ENCODE measurements at regions not wholly inside any gene's neighbourhood (a gene's known extent, or its start where the extent isn't known, plus 50 kb on each side); places are given as distances from the start of the nearest gene placed in this dataset.

DNA sequence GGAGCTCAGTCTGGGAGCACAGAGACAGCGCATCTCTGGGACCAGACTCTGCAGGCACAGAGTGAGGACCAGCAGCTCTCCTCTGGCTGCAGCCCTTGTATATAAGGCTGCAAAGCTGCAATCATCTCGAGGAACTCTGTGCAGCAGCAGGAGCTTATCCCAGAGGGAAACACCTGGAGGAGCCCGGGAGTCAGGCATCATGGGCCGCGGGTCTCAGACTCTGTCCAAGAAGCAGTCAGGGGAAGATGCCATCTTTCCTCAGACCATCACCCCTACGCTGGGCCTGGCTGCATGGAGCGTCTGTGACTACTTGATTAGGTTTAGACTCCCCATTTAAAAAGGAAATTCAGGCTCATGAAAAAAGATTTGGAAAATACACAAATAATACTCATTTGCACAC lies 122.0 kb downstream of the IRF8 start:
- Histone ChIP-seq H3K4me1 (ENCODE audit: control insufficient read depth, extremely low read depth, insufficient read depth, low read length) (no peaks in the 10 kb centered on the region), H2AFZ (ENCODE audit: control insufficient read depth, low read length) (no peak overlapping the region), H4K20me1 (ENCODE audit: control insufficient read depth, extremely low read depth, insufficient read depth, low read length) (no peaks in the 10 kb centered on the region), H3K27ac (ENCODE audit: control insufficient read depth, insufficient read depth, low read length) (no peak overlapping the region), H3K4me3 (ENCODE audit: control insufficient read depth in 2 of 3, extremely low read depth in 1 of 3, insufficient read depth in 2 of 3, low read depth in 1 of 3, low read length in 3 of 3) (no peak overlapping the region), H3K4me2 (ENCODE audit: control insufficient read depth, extremely low read depth, insufficient read depth, low read depth, low read length) (no peak overlapping the region), H3K9me1 (ENCODE audit: control insufficient read depth, extremely low read depth, insufficient read depth, low read length) (no peaks in the 10 kb centered on the region), H3K9me3 (ENCODE audit: control insufficient read depth, low read depth, low read length) (peaks cover 11% of the 10 kb centered on the region), H3K36me3 (ENCODE audit: control insufficient read depth in 2 of 2, extremely low read depth in 1 of 2, insufficient read depth in 2 of 2, low read length in 2 of 2) (no peaks in the 10 kb centered on the region), H3K79me2 (ENCODE audit: control insufficient read depth, insufficient read depth, low read length) (no peaks in the 10 kb centered on the region), H3K9ac (ENCODE audit: control insufficient read depth, extremely low read depth, insufficient read depth, low read length) (no peak overlapping the region), H3K27me3 (ENCODE audit: control insufficient read depth, extremely low read depth, insufficient read depth, low read length) (no peaks in the 10 kb centered on the region)
- DNase-seq (ENCODE audit: low read depth, low spot score) (no peak), FAIRE-seq (no peak)
- TF ChIP-seq, protein P1, sequence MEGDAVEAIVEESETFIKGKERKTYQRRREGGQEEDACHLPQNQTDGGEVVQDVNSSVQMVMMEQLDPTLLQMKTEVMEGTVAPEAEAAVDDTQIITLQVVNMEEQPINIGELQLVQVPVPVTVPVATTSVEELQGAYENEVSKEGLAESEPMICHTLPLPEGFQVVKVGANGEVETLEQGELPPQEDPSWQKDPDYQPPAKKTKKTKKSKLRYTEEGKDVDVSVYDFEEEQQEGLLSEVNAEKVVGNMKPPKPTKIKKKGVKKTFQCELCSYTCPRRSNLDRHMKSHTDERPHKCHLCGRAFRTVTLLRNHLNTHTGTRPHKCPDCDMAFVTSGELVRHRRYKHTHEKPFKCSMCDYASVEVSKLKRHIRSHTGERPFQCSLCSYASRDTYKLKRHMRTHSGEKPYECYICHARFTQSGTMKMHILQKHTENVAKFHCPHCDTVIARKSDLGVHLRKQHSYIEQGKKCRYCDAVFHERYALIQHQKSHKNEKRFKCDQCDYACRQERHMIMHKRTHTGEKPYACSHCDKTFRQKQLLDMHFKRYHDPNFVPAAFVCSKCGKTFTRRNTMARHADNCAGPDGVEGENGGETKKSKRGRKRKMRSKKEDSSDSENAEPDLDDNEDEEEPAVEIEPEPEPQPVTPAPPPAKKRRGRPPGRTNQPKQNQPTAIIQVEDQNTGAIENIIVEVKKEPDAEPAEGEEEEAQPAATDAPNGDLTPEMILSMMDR (optimal IDR thresholded peaks at IDR 0.05 in 1 of 3, IDR thresholded peaks at IDR 0.05 in 1 of 3, conservative IDR thresholded peaks at IDR 0.05 in 1 of 3; ENCODE audit: extremely low read depth in 1 of 3, insufficient read depth in 2 of 3, low read length in 3 of 3), result no peak
- no peak for TF ChIP-seq EZH2 (IDR thresholded peaks at IDR 0.05; ENCODE audit: low read length)
- dilution Hi-C loops (cut with MboI; ENCODE audit: extremely low pct_ligation_motif_present, low sequenced_read_pairs), result no loop called here

DNA sequence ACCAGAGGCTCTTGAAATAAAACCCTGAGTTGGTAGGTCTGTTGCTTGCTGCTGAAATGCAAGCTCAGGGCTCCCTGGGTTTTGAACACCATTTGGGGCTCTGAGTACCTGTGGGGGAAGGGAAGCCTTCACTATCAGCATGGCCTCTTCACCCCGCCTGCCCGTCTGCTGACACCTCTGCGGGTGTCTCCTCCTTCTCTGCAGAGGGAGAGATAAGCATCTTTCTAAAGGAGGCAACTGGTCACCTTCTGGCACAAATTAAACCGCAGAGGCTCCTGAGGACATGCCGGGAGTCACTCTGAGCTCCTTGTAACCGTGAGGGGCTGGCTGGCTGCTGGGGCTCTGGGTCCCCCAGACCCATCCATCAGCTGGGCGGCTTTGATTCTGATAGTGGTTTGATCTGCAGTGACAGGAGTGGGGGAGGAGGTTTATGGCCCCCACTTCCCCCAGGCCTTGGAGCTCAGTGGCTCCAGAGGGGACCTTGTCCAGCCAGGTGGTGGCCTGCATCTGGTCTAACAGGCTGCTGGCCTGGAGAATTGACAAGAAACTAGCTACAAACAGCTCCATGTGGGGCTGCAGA lies 123.5 kb downstream of the IRF8 start:
- H3K27ac ChIP-seq (ENCODE audit: control insufficient read depth, insufficient read depth, low read length), result no peak overlapping the region
- H4K20me1 ChIP-seq (ENCODE audit: control insufficient read depth, extremely low read depth, insufficient read depth, low read length), result no peaks in the 10 kb centered on the region
- dilution Hi-C loops (cut with MboI; ENCODE audit: extremely low pct_ligation_motif_present, low sequenced_read_pairs), result no loop called here
- no peak overlapping the region for H3K4me3 ChIP-seq (ENCODE audit: control insufficient read depth in 2 of 3, extremely low read depth in 1 of 3, insufficient read depth in 2 of 3, low read depth in 1 of 3, low read length in 3 of 3)
- FAIRE-seq, result no peak
- H3K36me3 ChIP-seq (ENCODE audit: control insufficient read depth in 2 of 2, extremely low read depth in 1 of 2, insufficient read depth in 2 of 2, low read length in 2 of 2), result no peaks in the 10 kb centered on the region
- no peaks in the 10 kb centered on the region for H3K79me2 ChIP-seq (ENCODE audit: control insufficient read depth, insufficient read depth, low read length)
- no peak overlapping the region for H3K4me2 ChIP-seq (ENCODE audit: control insufficient read depth, extremely low read depth, insufficient read depth, low read depth, low read length)
- no peaks in the 10 kb centered on the region for H3K27me3 ChIP-seq (ENCODE audit: control insufficient read depth, extremely low read depth, insufficient read depth, low read length)
- H3K9me3 ChIP-seq (ENCODE audit: control insufficient read depth, low read depth, low read length), result peaks cover 11% of the 10 kb centered on the region
- no peaks in the 10 kb centered on the region for H3K9me1 ChIP-seq (ENCODE audit: control insufficient read depth, extremely low read depth, insufficient read depth, low read length)
- DNase-seq (ENCODE audit: low read depth, low spot score), result no peak
- H3K4me1 ChIP-seq (ENCODE audit: control insufficient read depth, extremely low read depth, insufficient read depth, low read length), result no peaks in the 10 kb centered on the region
- no peak overlapping the region for H3K9ac ChIP-seq (ENCODE audit: control insufficient read depth, extremely low read depth, insufficient read depth, low read length)
- TF ChIP-seq, protein P1 (optimal IDR thresholded peaks at IDR 0.05 in 1 of 3, IDR thresholded peaks at IDR 0.05 in 1 of 3, conservative IDR thresholded peaks at IDR 0.05 in 1 of 3; ENCODE audit: extremely low read depth in 1 of 3, insufficient read depth in 2 of 3, low read length in 3 of 3), result no peak
- H2AFZ ChIP-seq (ENCODE audit: control insufficient read depth, low read length), result no peak overlapping the region

Measured in keratinocyte (primary cell).